GM18499 (cell line): ENCODE measurements at regions not wholly inside any gene's neighbourhood (a gene's known extent, or its start where the extent isn't known, plus 50 kb on each side); places are given as distances from the start of the nearest gene placed in this dataset.
"Not testable (repeated sequence)": the region's sequence is repeated elsewhere in the genome, so short reads cannot be mapped to it uniquely, and the experiment has no call there.

Experiments used
- ATAC-seq: cut with Tn5 transposase; IDR thresholded peaks from one replicate; pipeline ENCODE4 v1.9.1; 2021; ENCODE audit warnings: moderate number of reproducible peaks; ENCODE audit not compliant: insufficient read depth, unreplicated experiment

GRCh38 chr1:222417264-222417663 lies 130.6 kb downstream of the HHIPL2 start:
- ATAC-seq = no peak

DNA sequence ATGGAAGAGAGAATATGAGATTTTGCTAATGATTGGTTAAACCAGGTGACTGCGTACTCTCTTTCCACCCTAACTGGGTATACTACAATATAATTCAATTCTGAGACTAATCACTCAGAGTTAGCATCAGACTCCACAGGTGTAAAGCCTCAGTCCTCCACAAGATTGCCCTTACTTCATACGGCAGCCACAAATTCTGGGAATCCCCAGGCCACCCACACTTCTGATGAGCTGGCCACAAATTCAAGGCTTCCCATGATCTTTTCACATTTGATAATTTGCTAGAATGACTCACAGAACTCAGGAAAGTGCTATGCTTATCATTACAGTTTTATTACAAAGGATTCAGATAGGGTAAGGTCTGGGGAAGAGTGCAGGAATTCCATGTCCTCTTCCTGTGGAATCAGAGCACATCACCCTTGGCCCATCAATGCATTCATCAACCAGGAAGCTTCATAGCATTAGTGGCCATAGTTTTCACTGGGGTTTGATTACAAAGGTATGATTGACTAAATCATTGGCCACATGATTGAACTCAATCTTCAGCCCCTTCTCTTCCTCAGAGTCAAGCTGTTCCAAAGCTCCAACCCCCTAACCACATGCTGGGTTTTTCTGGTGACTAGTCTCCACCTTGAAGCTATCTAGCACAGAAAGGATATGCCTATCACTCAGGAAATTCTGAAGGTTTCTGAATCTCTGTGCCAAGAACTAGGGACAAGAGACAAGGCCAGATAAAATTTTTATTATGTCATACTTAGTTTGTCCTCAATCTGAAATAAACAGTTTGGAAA lies 131.7 kb downstream of the HHIPL2 start:
- ATAC-seq = no peak

DNA sequence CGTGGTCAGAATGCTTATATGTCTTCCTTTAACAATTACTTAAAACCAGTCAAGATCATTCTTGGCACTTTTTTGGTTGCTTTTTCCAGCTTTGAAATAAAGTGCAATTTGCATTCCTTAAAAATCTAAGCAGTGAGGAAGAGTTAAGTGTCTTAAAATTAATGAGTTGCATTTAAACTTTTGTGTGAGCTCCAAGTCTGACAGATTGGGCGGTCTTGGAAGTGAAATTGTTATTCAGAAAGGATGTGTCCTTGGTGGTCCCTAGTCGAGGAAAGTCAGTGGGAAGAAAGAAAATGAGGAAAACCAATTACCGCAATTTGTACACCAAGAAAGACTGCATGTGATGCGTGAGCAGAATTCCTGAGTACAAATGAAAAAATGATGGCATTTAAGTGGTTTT lies 132.5 kb downstream of the HHIPL2 start:
- ATAC-seq = no peak

GRCh38 chr1:222413991-222414549 lies 133.8 kb downstream of the HHIPL2 start:
- ATAC-seq = no peak

GRCh38 chr1:222413436-222413835 lies 134.5 kb downstream of the HHIPL2 start:
- ATAC-seq = no peak

DNA sequence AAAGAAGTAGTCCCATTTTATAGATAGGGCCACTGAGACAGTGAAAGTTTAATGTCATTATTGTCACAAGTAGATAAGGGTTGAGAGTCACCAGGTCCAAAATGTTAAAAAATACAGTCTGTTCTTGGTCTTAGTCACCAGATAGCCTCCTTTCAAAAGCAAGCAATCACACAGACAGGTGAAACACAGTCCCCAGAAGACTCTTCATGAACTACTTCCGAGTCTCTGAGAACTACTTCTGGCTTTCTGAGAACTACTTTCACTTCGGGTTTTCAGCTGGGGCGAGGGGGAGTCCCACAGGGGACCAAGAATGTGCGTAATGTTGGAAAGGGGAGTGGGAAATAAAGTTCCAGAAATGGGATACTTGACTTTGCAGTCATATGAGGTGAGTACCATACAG lies 143.2 kb downstream of the HHIPL2 start:
- ATAC-seq = peak; percentile 98

- no peak for ATAC-seq
Observed at GRCh38 chr1:222399197-222399596, 148.7 kb downstream of the HHIPL2 start.

- no peak for ATAC-seq
Observed at GRCh38 chr1:222394224-222394623, 153.7 kb downstream of the HHIPL2 start.

DNA sequence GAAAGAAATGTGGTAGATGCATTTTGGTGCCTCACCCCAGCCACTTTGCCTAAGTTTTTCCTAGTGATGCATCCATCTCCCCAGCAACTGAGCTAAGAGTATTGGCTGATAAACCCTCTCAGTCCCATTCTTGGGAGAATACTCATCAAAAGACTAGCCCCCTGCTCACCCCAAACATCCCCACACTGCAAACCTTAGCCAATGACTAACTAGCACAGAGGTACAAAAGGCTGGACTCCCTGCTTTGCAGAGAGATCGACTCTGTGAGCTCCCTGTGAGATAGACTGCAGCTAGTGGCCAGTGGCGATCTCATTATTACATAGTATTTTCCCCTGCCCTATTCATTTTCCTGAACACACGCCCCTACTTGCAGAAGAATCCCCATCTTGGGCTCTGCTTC lies 155.3 kb downstream of the HHIPL2 start:
- ATAC-seq = no peak

DNA sequence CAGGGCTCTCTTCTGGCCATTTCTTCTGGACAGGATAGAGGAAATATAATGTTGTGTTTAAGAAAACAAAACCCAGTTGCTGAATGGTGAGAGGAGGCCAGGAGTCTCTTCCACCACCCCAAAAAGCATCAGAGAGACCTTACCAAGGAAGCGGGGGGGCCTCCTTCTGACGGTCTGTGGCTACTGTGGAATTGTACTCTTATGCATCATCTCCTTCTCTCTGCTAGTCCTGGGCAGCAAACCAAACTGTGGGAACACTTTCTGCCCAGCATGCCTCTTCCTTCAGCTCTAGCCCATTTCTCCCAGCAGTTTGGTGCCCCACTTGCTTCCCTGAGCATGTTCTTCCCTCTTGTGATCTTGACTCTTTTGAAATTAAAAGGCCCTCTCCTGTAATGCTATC lies 157.7 kb downstream of the HHIPL2 start:
- ATAC-seq = no peak

DNA sequence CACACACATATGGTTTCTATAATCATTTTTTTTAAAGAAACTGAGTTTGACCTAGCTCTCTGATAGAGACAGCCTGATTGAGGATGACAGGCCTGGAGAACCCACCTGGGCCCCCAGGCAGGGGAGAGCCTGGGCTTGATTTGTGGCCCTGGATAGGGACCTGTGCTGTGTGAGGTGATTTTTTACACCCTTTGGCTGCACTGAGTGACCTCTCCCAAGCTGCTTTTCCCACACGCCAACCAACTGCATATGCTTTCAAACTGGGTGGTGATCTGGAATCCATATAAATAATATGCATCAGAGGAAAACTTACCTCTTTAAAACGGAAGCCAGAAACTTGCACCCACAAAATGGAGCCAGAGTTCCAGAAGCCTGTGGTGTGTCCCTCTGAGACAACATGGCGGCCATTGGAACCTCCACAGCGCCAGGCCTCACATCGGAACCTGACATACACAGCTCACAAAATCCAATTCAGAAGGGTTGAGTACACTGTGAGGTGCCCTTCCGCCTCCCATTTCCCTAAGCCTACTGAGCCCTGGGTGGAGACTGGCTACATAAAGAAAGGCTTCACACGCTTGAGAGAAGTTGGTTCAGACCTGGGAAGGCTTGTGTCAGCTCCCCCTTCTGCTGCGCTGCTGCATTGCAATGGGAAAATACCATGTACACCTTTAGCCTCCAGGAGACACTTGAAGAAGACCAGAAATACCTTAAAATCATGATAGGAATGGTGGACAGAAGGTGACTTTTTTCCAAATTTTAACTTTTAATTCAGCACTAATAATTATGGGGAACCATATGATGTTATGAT lies 160.7 kb downstream of the HHIPL2 start:
- ATAC-seq = no peak

DNA sequence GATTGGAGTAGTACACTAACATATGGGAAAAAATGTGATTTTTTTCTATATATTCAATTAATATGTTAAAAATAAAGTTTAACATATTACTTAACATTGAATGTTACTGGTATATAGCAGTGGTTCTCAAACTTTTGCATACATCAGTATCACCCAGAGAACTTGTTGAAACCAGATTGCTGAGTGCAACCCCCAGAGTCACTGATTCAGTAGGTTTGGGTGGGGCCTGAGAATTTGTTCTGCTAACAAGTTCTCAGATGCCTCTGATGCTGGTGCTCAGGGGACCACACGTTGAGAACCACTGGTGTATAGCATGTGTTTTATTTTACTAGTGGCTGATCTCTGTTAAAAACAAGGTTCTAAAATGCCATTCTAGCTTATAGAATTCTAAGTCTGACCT lies 161.9 kb downstream of the HHIPL2 start:
- no peak for ATAC-seq

DNA sequence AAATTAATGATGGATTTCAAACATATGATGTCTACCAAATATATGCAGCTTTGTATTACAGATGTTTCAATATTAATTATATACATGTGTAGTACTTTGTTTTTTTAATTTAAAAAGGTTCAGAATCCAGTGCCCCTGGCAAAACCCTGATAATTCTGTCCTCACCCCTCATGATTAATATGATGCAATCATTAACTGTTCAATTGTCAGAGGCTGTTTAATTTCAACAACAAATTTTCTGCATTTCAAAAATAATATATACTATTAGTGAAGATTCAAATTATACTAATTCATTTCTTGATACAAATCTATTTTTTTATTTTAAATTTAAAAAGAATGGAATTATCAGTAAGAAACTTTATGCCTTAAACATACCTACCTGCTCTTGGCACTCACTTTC lies 162.6 kb downstream of the HHIPL2 start:
- no peak for ATAC-seq

DNA sequence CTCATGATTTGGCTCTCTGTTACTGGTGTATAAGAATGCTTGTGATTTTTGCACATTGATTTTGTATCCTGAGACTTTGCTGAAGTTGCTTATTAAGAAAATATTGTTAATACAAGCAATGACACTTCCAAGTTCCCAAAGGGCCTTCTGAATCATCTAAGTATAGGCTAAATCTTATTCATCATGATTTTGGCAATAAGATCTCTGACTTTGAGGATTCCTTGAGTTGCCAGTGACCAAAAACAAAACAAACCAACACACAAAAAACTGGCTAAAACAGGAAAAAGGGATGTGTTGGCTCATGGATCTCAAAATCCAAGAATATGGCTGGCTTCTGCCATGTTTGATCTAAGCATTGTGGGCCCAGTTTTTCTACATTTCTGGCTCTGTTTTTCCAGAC lies 163.4 kb downstream of the HHIPL2 start:
- ATAC-seq = no peak

DNA sequence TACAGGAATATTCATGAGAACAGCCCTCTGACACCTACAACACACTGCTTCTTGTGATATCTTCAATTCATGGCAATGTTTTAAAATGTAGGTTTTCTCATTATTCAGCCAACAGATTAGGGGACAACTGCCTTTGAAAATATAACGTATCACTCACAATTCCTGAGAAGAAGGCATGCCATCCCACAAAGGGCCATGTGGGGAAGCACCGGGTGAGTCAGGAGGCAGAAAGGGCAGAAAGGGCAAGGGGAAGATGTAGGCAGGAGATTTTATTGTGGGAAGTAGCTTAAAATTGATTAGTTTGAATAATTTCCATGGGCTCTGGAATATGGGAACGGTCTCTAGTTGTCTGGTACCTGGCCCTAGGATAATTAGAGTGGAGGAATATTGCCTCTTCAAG lies 165.7 kb downstream of the HHIPL2 start:
- no peak for ATAC-seq

DNA sequence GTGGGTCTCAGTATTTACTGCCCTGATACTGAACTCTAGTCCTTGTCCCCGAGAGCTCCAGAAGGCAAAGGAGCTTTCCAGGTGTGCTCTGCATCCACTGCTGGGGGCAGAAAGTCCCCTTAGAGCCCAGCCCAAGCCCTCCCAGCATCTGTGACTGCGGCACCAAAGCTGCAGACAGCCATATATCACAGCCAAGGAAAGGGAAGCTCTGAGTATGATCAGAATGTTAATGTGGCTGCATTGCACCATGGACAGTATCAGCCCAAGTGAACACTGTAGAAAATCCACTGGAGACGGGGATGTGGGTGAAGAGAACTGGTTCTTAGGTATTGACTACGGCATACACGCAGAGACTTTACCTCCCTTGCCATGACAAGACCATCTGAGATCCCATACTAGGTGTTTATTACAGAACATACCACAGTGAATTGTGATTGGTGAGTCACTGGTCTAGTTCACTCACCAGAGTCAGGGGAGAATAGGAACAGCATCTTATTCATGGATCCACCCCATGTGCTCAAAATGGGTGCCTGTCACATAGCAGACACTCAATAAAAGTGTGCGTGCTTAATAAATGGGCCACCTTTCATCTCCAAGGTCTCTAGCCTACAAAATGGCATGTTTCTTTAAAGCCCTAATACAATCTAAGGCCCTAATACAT lies 170.3 kb downstream of the HHIPL2 start:
- ATAC-seq = no peak

DNA sequence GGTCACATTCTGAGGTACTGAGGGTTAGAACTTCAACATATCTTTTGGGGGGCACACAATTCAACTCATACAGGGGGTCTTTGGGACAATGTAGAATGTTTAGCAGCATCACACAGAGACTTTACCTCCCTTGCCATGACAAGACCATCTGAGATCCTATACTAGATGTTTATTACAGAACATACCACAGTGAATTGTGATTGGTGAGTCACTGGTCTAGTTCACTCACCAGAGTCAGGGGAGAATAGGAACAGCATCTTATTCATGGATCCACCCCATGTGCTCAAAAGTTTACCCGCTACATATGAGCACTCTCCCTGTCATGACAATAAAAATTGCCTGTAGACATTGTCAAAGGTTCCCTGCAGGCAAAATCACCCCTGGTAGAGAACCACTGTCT lies 171.1 kb downstream of the HHIPL2 start:
- not testable (repeated sequence) for ATAC-seq

DNA sequence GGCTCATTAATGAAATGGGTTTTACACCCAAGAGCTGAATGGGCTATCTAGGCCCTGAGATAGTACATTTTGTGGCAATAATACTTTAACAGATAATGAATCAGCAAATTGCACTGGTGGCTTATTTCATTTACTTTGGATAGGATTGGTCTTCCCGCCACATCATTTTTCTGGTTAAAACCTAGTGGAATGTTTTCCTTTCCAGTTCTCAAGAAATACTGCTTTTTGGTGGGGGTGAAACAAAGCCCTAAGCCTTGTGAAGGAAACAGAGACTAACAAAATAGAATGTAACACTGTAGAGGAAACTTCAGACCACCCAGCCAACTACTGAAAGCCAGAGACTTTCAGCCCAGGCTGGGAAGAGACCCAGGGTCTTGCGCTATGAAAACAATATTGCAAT lies 172.2 kb downstream of the HHIPL2 start:
- ATAC-seq = no peak

- ATAC-seq = no peak
Observed at GRCh38 chr1:222373831-222374602, 173.9 kb downstream of the HHIPL2 start.

DNA sequence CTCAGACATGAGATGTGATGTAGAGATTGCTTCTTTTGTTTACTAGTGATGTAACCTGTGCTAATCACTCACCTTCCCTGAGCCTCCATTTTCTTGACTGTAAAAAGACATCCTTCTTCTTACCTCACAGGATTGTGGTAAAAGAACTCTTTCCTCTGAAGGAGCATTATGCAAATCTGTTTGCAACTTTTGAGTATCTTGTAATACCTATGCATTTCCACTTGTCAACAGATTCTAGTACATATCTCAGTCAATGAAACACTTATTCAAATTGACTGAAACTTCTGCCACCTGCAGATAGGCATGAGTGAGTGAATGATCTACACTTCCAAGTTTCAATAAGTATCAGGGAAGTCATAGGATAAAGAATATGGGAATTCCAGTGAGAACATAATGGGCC lies 174.7 kb downstream of the HHIPL2 start:
- no peak for ATAC-seq
